Adrenal gland (tissue), 5 donors: ENCODE measurements at regions not wholly inside any gene's neighbourhood (a gene's known extent, or its start where the extent isn't known, plus 50 kb on each side); places are given as distances from the start of the nearest gene placed in this dataset.
"Not testable (repeated sequence)": the region's sequence is repeated elsewhere in the genome, so short reads cannot be mapped to it uniquely, and the experiment has no call there.

ENCODE experiments used
- POLR2A ChIP-seq, 2 donors: fragments of 450-650 bp; IDR thresholded peaks; one replicate each; pipeline ENCODE4 v1.6.1; 2017; ENCODE audit warnings: antibody characterized with exemption in 2 of 2, mild to moderate bottlenecking in 2 of 2, moderate library complexity in 1 of 2
- TF ChIP-seq, protein P1 (sequence below), 6 experiments: fragments of 450-650 bp in 4 of 6; fragments of 200-600 bp in 2 of 6; sonication (generic) in 1 of 6; IDR thresholded peaks; 1 replicate in 5 of 6; 2 replicates in 1 of 6; pipeline versions ENCODE4 v1.5.1 to v1.8.0; 2016 to 2021; ENCODE audit warnings: antibody characterized with exemption in 6 of 6, mild to moderate bottlenecking in 2 of 6, moderate library complexity in 1 of 6
- donor health status: DM: no; HTN: no; CAD: no.

DNA sequence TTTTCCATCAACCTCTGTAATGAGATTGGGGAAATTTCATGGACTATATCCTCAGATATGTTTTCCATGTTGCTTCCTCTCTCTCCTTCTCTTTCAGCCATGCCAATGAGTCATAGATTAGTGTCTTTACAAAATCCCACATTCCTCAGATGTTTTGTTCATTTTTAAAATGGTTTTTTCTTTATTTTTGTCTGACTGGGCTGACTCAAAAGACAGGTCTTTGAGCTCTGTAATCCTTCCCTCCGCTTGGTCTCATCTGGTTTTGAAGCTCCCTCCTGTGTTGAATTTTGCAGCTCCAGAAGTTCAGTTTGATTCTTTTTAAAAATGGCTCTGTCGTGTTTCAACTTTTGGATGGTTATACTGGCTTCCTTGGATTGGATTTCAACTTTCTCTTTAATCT lies 86.7 kb downstream of the LGALS9B start:
- TF ChIP-seq, protein P1, sequence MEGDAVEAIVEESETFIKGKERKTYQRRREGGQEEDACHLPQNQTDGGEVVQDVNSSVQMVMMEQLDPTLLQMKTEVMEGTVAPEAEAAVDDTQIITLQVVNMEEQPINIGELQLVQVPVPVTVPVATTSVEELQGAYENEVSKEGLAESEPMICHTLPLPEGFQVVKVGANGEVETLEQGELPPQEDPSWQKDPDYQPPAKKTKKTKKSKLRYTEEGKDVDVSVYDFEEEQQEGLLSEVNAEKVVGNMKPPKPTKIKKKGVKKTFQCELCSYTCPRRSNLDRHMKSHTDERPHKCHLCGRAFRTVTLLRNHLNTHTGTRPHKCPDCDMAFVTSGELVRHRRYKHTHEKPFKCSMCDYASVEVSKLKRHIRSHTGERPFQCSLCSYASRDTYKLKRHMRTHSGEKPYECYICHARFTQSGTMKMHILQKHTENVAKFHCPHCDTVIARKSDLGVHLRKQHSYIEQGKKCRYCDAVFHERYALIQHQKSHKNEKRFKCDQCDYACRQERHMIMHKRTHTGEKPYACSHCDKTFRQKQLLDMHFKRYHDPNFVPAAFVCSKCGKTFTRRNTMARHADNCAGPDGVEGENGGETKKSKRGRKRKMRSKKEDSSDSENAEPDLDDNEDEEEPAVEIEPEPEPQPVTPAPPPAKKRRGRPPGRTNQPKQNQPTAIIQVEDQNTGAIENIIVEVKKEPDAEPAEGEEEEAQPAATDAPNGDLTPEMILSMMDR (IDR thresholded peaks at IDR 0.05) = not testable (repeated sequence)
- not testable (repeated sequence) for TF ChIP-seq POLR2A (IDR thresholded peaks at IDR 0.05)
